ENCODE measurements at regions not wholly inside any gene's neighbourhood (a gene's known extent, or its start where the extent isn't known, plus 50 kb on each side); places are given as distances from the start of the nearest gene placed in this dataset.

- intact Hi-C loops (cut with DNase I): no loop called here
- DNase-seq (ENCODE audit: low spot score): no peak
These were observed 49.9 kb upstream of the CPEB2 start for GRCh38 chr4:14952352-14952751.
